HepG2 (cell line): ENCODE measurements at regions not wholly inside any gene's neighbourhood (a gene's known extent, or its start where the extent isn't known, plus 50 kb on each side); places are given as distances from the start of the nearest gene placed in this dataset.

Experiments
- ATAC-seq: fragments of 200-7000 bp; cut with Tn5 transposase; 3 replicates; pipeline ENCODE4 v1.9.1; 2020; ENCODE audit warnings: mild to moderate bottlenecking, moderate library complexity
- BruUV-seq: library from RNA; stranded (reverse); fragments of 400-500 nt; replicated peaks from 2 replicates; lab custom pipeline; 2021; lab: Mats Ljungman, UMichigan
- CTCF ChIA-PET: fragments of 300-600 bp; formaldehyde crosslinking; extraction: SDS; loops from one replicate; lab custom pipeline; 2021; ENCODE audit warnings: low total read pairs, inconsistent platforms, low intra/inter-chr PET ratio; lab: Yijun Ruan, JAX
- POLR2A ChIA-PET: fragments of 350-600 bp; sonication (Branson Sonifier 250); formaldehyde crosslinking; loops from one replicate; lab custom pipeline; 2020; ENCODE audit warnings: antibody characterized with exemption, inconsistent platforms; lab: Yijun Ruan, JAX
- DNase-seq: peaks from one replicate; pipeline ENCODE4 v3.0.0-alpha.2; 2015; ENCODE audit warnings: low spot score
- FAIRE-seq: peaks from 3 replicates; lab custom pipeline; 2011; peaks lifted over from hg19 to GRCh38; lab: Jason Lieb, UNC
- H2AFZ ChIP-seq: one replicate; pipeline ENCODE4 v1.6.1; 2011; ENCODE audit warnings: low read length, inconsistent platforms
- H3K27ac ChIP-seq: fragments of 300-600 bp; 3 replicates; pipeline ENCODE4 v1.8.0; 2011; ENCODE audit warnings: mixed run types, mild to moderate bottlenecking, mixed read lengths, low read length, inconsistent platforms; ENCODE audit not compliant: insufficient read depth; ENCODE audit errors: extremely low read length
- H3K27me3 ChIP-seq, 2 experiments: fragments of 200-600 bp in 1 of 2; 2 replicates in 1 of 2; 3 replicates in 1 of 2; pipeline versions ENCODE4 v1.6.0 to v1.8.0; 2011; ENCODE audit warnings: low read length in 2 of 2, mild to moderate bottlenecking in 2 of 2, moderate library complexity in 2 of 2, inconsistent platforms in 1 of 2; ENCODE audit not compliant: insufficient read depth in 2 of 2, control insufficient read depth in 1 of 2
- H3K36me3 ChIP-seq, 2 experiments: fragments of 200-600 bp in 1 of 2; replicated peaks in 1 of 2; 2 replicates in 1 of 2; 3 replicates in 1 of 2; pipeline versions ENCODE4 v1.5.1 to v1.8.0; 2011; ENCODE audit warnings: low read length in 2 of 2, inconsistent platforms in 1 of 2; ENCODE audit not compliant: insufficient read depth in 2 of 2, control insufficient read depth in 1 of 2
- H3K4me1 ChIP-seq: 2 replicates; pipeline ENCODE4 v1.5.1; 2012; ENCODE audit warnings: low read length, inconsistent platforms; ENCODE audit not compliant: insufficient read depth
- H3K4me2 ChIP-seq: 2 replicates; pipeline ENCODE4 v1.6.0; 2011; ENCODE audit warnings: low read depth, low read length, inconsistent platforms
- H3K4me3 ChIP-seq, 3 experiments: fragments of 200-600 bp in 1 of 3; sonication (generic), shearing (Covaris generic) in 1 of 3; replicated peaks in 1 of 3; 2 replicates each; pipeline ENCODE4 v1.5.1; 2011 to 2016; ENCODE audit warnings: low read length in 3 of 3, inconsistent platforms in 2 of 3, low read depth in 2 of 3, mild to moderate bottlenecking in 2 of 3, control low read depth in 1 of 3, mixed read lengths in 1 of 3; ENCODE audit not compliant: insufficient read depth in 1 of 3
- H3K79me2 ChIP-seq: one replicate; pipeline ENCODE4 v1.6.1; 2011; ENCODE audit warnings: low read length, inconsistent platforms; ENCODE audit not compliant: insufficient read depth
- H3K9ac ChIP-seq: 2 replicates; pipeline ENCODE4 v1.6.0; 2011; ENCODE audit warnings: mild to moderate bottlenecking, low read depth, low read length, inconsistent platforms; ENCODE audit not compliant: insufficient read depth
- H3K9me3 ChIP-seq: 2 replicates; pipeline ENCODE4 v1.5.1; 2012; ENCODE audit warnings: mild to moderate bottlenecking, low read length
- H4K20me1 ChIP-seq: 2 replicates; pipeline ENCODE4 v1.6.0; 2011; ENCODE audit warnings: inconsistent platforms, mild to moderate bottlenecking, low read length, moderate library complexity; ENCODE audit not compliant: insufficient read depth
- ARID4A ChIP-seq: sonication (generic); formaldehyde crosslinking; IDR thresholded peaks from 2 replicates; pipeline ENCODE4 v1.5.0; 2020; ENCODE audit warnings: mild to moderate bottlenecking, missing genetic modification reagents, borderline replicate concordance
- FOXA1 ChIP-seq, 2 experiments: fragments of 450-650 bp in 1 of 2; sonication (generic) in 1 of 2; formaldehyde crosslinking in 1 of 2; IDR thresholded peaks; 2 replicates each; pipeline versions ENCODE4 v1.4.0 to v1.6.1; 2016 to 2020; ENCODE audit warnings: missing genetic modification reagents in 1 of 2
- JUNB ChIP-seq: sonication (generic); formaldehyde crosslinking; IDR thresholded peaks from 2 replicates; pipeline ENCODE4 v1.8.0; 2022; ENCODE audit warnings: missing genetic modification reagents, mild to moderate bottlenecking, borderline replicate concordance
- RARA ChIP-seq: IDR thresholded peaks from 2 replicates; pipeline ENCODE4 v1.6.1; 2016; ENCODE audit warnings: missing genetic modification reagents, missing compliant biosample characterization
- RNF2 ChIP-seq: fragments of 450-650 bp; conservative IDR thresholded peaks from 2 replicates; pipeline ENCODE4 v1.6.1; 2016; ENCODE audit warnings: low read depth
- SP1 ChIP-seq, 2 experiments: fragments of 450-650 bp in 1 of 2; sonication (generic) in 1 of 2; formaldehyde crosslinking in 1 of 2; IDR thresholded peaks; 2 replicates each; pipeline versions ENCODE4 v1.4.0 to v1.6.1; 2016 to 2020; ENCODE audit warnings: missing genetic modification reagents in 1 of 2
- ZNF367 ChIP-seq: sonication (generic); formaldehyde crosslinking; IDR thresholded peaks from 2 replicates; pipeline ENCODE4 v1.4.0; 2020; ENCODE audit warnings: missing genetic modification reagents, borderline replicate concordance
- ZNF780A ChIP-seq: sonication (generic); formaldehyde crosslinking; IDR thresholded peaks from 2 replicates; pipeline ENCODE4 v1.8.0; 2022; ENCODE audit warnings: mild to moderate bottlenecking, missing genetic modification reagents, moderate library complexity
- ZNF781 ChIP-seq: sonication (generic); formaldehyde crosslinking; IDR thresholded peaks from 2 replicates; pipeline ENCODE4 v1.5.1; 2020; ENCODE audit warnings: borderline replicate concordance, mild to moderate bottlenecking, missing genetic modification reagents; ENCODE audit errors: not compliant biosample characterization
- ZNF841 ChIP-seq: sonication (generic); formaldehyde crosslinking; IDR thresholded peaks from 2 replicates; pipeline ENCODE4 v1.8.1; 2023; ENCODE audit warnings: missing genetic modification reagents, borderline replicate concordance
- ZNF891 ChIP-seq: sonication (generic); formaldehyde crosslinking; IDR thresholded peaks from 2 replicates; pipeline ENCODE4 v1.5.0; 2020; ENCODE audit warnings: mild to moderate bottlenecking, missing genetic modification reagents
- ZSCAN9 ChIP-seq: IDR thresholded peaks from 2 replicates; pipeline ENCODE4 v1.6.1; 2016; ENCODE audit warnings: borderline replicate concordance
- in situ Hi-C: cut with HindIII; loops from 2 replicates; pipeline ENCODE4 v1.10.0; 2017; ENCODE audit warnings: low pct_unique_long_range_greater_than_20kb; ENCODE audit not compliant: extremely low pct_ligation_motif_present
- intact Hi-C: fragments of 100-400 bp; cut with micrococcal nuclease; formaldehyde crosslinking; loops from one replicate; pipeline ENCODE4 v1.10.0; 2022; ENCODE audit not compliant: unreplicated experiment
- TF ChIP-seq, protein P1 (sequence below): sonication (generic); formaldehyde crosslinking; IDR thresholded peaks from 2 replicates; pipeline ENCODE4 v1.5.0; 2020; ENCODE audit warnings: missing genetic modification reagents, mild to moderate bottlenecking, borderline replicate concordance
- TF ChIP-seq, protein P2 (sequence below): sonication (generic); formaldehyde crosslinking; IDR thresholded peaks from 2 replicates; pipeline ENCODE4 v1.4.0; 2020; ENCODE audit warnings: missing genetic modification reagents, mild to moderate bottlenecking, borderline replicate concordance

DNA sequence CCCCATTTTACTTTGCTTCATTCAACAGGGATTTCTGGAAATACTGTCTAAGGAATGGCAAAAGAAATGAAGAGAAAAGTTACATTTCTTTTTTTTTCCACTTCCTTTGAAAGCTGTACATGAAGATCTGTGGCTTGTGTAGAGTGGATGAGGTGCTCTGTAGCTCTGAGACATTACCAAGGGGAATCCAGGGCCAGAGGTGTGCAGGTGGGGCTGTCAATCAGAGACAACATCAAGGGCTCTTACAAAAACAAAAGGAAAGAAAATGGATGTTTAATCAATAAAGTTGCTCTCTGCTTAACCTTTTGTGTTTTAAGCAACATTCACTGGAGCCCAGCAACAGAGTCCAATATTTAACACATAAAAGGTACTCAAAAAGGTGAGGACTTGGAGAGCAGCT, 391.1 kb downstream of the TMEM38B start:
- POLR2A ChIA-PET: no interaction called here
- no peak for DNase-seq
- Histone ChIP-seq H3K27ac (no peak overlapping the region), H3K4me2 (no peak overlapping the region), H3K4me1 (no peaks in the 10 kb centered on the region), H3K36me3 (no peaks in the 10 kb centered on the region), H3K9me3 (no peaks in the 10 kb centered on the region), H2AFZ (no peak overlapping the region), H3K79me2 (no peaks in the 10 kb centered on the region), H3K9ac (no peak overlapping the region), H3K27me3 (no peaks in the 10 kb centered on the region), H4K20me1 (no peaks in the 10 kb centered on the region), H3K4me3 (no peak overlapping the region)
- BruUV-seq: no TSS peak
- CTCF ChIA-PET: no interaction called here
- intact Hi-C loops: no loop called here
- in situ Hi-C loops: no loop called here
- no peak for FAIRE-seq
- ATAC-seq: no peak
- TF ChIP-seq JUNB (CRISPR knock-in tag) (no peak), ZNF841 (CRISPR knock-in tag) (no peak), ZSCAN9 (CRISPR knock-in tag) (no peak), ZNF367 (CRISPR knock-in tag) (no peak), ARID4A (CRISPR knock-in tag) (no peak), ZNF780A (CRISPR knock-in tag) (no peak), ZNF781 (CRISPR knock-in tag) (no peak), FOXA1 (IDR thresholded peaks at IDR 0.05) (no peak), FOXA1 (CRISPR knock-in tag; IDR thresholded peaks at IDR 0.05) (no peak), RARA (CRISPR knock-in tag) (no peak), SP1 (IDR thresholded peaks at IDR 0.05) (no peak), SP1 (CRISPR knock-in tag; IDR thresholded peaks at IDR 0.05) (no peak), RNF2 (no peak), ZNF891 (CRISPR knock-in tag) (no peak)
- TF ChIP-seq, protein P1, sequence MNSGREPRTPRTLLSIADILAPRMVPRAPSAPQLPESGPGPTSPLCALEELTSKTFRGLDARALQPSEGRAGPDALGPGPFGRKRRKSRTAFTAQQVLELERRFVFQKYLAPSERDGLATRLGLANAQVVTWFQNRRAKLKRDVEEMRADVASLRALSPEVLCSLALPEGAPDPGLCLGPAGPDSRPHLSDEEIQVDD (CRISPR knock-in tag): no peak
- TF ChIP-seq, protein P2, sequence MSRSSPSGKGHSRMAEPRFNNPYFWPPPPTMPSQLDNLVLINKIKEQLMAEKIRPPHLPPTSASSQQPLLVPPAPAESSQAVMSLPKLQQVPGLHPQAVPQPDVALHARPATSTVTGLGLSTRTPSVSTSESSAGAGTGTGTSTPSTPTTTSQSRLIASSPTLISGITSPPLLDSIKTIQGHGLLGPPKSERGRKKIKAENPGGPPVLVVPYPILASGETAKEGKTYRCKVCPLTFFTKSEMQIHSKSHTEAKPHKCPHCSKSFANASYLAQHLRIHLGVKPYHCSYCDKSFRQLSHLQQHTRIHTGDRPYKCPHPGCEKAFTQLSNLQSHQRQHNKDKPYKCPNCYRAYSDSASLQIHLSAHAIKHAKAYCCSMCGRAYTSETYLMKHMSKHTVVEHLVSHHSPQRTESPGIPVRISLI (CRISPR knock-in tag): no peak
